HepG2 (cell line): ENCODE measurements at regions not wholly inside any gene's neighbourhood (a gene's known extent, or its start where the extent isn't known, plus 50 kb on each side); places are given as distances from the start of the nearest gene placed in this dataset.

Source experiments
- HCFC1 ChIP-seq: fragments of 150-350 bp; IDR thresholded peaks from 2 replicates; pipeline ENCODE4 v1.6.1; 2014; ENCODE audit warnings: low read depth, low read length
- JUN ChIP-seq: sonication (generic); formaldehyde crosslinking; IDR thresholded peaks from 2 replicates; pipeline ENCODE4 v1.4.0; 2020; ENCODE audit warnings: mild to moderate bottlenecking, missing genetic modification reagents
- KDM1A ChIP-seq: IDR thresholded peaks from 2 replicates; pipeline ENCODE4 v1.6.1; 2016; ENCODE audit warnings: missing compliant biosample characterization
- TAF1 ChIP-seq: sonication (generic); formaldehyde crosslinking; IDR thresholded peaks from 2 replicates; pipeline ENCODE4 v1.4.0; 2020; ENCODE audit warnings: missing genetic modification reagents
- TF ChIP-seq, protein P1 (sequence below), 2 experiments: fragments of 450-650 bp in 1 of 2; sonication (generic) in 1 of 2; formaldehyde crosslinking in 1 of 2; IDR thresholded peaks; 2 replicates each; pipeline versions ENCODE4 v1.6.1 to v1.8.0; 2016 to 2022; ENCODE audit warnings: antibody characterized with exemption in 1 of 2, mild to moderate bottlenecking in 1 of 2, missing genetic modification reagents in 1 of 2
- TF ChIP-seq, protein P2 (sequence below): sonication (generic); formaldehyde crosslinking; conservative IDR thresholded peaks from 2 replicates; pipeline ENCODE4 v1.8.1; 2023; ENCODE audit warnings: missing genetic modification reagents
- TF ChIP-seq, protein P3 (sequence below), 2 experiments: sonication (generic) in 1 of 2; formaldehyde crosslinking in 1 of 2; IDR thresholded peaks; 2 replicates each; pipeline versions ENCODE4 v1.5.1 to v1.6.1; 2011 to 2020; ENCODE audit warnings: borderline replicate concordance in 1 of 2, low read depth in 1 of 2, low read length in 1 of 2, mild to moderate bottlenecking in 1 of 2, missing genetic modification reagents in 1 of 2, moderate library complexity in 1 of 2

DNA sequence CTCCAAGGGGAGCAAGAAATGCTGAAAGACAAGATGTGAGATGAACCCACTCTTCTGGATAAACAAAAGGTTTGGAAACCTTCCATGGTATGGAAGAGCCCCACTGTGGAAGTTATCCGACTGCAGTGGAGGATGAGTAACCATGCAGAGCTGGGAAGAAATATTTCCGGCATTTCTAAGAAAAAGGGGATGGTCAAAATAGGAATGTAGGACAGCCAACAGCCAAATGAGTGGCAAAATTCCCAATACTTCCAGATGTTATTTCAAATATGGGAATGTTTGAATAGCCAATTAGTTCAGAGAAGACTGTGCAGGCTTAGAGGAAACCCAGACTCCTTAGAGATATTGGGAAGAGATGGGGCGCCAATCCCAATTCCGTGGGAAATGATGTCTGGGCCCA is 246.8 kb downstream of the RAD51AP2 start:
- TF ChIP-seq JUN (CRISPR knock-in tag) (no peak), HCFC1 (no peak), KDM1A (CRISPR knock-in tag) (no peak), TAF1 (CRISPR knock-in tag) (no peak)
- TF ChIP-seq, protein P1, sequence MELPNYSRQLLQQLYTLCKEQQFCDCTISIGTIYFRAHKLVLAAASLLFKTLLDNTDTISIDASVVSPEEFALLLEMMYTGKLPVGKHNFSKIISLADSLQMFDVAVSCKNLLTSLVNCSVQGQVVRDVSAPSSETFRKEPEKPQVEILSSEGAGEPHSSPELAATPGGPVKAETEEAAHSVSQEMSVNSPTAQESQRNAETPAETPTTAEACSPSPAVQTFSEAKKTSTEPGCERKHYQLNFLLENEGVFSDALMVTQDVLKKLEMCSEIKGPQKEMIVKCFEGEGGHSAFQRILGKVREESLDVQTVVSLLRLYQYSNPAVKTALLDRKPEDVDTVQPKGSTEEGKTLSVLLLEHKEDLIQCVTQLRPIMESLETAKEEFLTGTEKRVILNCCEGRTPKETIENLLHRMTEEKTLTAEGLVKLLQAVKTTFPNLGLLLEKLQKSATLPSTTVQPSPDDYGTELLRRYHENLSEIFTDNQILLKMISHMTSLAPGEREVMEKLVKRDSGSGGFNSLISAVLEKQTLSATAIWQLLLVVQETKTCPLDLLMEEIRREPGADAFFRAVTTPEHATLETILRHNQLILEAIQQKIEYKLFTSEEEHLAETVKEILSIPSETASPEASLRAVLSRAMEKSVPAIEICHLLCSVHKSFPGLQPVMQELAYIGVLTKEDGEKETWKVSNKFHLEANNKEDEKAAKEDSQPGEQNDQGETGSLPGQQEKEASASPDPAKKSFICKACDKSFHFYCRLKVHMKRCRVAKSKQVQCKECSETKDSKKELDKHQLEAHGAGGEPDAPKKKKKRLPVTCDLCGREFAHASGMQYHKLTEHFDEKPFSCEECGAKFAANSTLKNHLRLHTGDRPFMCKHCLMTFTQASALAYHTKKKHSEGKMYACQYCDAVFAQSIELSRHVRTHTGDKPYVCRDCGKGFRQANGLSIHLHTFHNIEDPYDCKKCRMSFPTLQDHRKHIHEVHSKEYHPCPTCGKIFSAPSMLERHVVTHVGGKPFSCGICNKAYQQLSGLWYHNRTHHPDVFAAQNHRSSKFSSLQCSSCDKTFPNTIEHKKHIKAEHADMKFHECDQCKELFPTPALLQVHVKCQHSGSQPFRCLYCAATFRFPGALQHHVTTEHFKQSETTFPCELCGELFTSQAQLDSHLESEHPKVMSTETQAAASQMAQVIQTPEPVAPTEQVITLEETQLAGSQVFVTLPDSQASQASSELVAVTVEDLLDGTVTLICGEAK (IDR thresholded peaks at IDR 0.05) = no peak
- TF ChIP-seq, protein P1 (CRISPR knock-in tag; IDR thresholded peaks at IDR 0.05) = no peak
- TF ChIP-seq, protein P2, sequence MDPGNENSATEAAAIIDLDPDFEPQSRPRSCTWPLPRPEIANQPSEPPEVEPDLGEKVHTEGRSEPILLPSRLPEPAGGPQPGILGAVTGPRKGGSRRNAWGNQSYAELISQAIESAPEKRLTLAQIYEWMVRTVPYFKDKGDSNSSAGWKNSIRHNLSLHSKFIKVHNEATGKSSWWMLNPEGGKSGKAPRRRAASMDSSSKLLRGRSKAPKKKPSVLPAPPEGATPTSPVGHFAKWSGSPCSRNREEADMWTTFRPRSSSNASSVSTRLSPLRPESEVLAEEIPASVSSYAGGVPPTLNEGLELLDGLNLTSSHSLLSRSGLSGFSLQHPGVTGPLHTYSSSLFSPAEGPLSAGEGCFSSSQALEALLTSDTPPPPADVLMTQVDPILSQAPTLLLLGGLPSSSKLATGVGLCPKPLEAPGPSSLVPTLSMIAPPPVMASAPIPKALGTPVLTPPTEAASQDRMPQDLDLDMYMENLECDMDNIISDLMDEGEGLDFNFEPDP (CRISPR knock-in tag) = no peak
- TF ChIP-seq, protein P3, sequence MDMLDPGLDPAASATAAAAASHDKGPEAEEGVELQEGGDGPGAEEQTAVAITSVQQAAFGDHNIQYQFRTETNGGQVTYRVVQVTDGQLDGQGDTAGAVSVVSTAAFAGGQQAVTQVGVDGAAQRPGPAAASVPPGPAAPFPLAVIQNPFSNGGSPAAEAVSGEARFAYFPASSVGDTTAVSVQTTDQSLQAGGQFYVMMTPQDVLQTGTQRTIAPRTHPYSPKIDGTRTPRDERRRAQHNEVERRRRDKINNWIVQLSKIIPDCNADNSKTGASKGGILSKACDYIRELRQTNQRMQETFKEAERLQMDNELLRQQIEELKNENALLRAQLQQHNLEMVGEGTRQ (IDR thresholded peaks at IDR 0.05; ENCODE audit: low read depth, low read length) = no peak
- TF ChIP-seq, protein P3 (CRISPR knock-in tag; IDR thresholded peaks at IDR 0.05; ENCODE audit: borderline replicate concordance) = no peak
